HepG2 (cell line): ENCODE measurements at regions not wholly inside any gene's neighbourhood (a gene's known extent, or its start where the extent isn't known, plus 50 kb on each side); places are given as distances from the start of the nearest gene placed in this dataset.

ENCODE experiments used
- ATAC-seq: fragments of 200-7000 bp; cut with Tn5 transposase; 3 replicates; pipeline ENCODE4 v1.9.1; 2020; ENCODE audit warnings: mild to moderate bottlenecking, moderate library complexity
- BruUV-seq: library from RNA; stranded (reverse); fragments of 400-500 nt; replicated peaks from 2 replicates; lab custom pipeline; 2021; lab: Mats Ljungman, UMichigan
- CTCF ChIA-PET: fragments of 300-600 bp; formaldehyde crosslinking; extraction: SDS; loops from one replicate; lab custom pipeline; 2021; ENCODE audit warnings: low total read pairs, inconsistent platforms, low intra/inter-chr PET ratio; lab: Yijun Ruan, JAX
- POLR2A ChIA-PET: fragments of 350-600 bp; sonication (Branson Sonifier 250); formaldehyde crosslinking; loops from one replicate; lab custom pipeline; 2020; ENCODE audit warnings: antibody characterized with exemption, inconsistent platforms; lab: Yijun Ruan, JAX
- DNase-seq: peaks from one replicate; pipeline ENCODE4 v3.0.0-alpha.2; 2015; ENCODE audit warnings: low spot score
- FAIRE-seq: peaks from 3 replicates; lab custom pipeline; 2011; peaks lifted over from hg19 to GRCh38; lab: Jason Lieb, UNC
- H2AFZ ChIP-seq: one replicate; pipeline ENCODE4 v1.6.1; 2011; ENCODE audit warnings: low read length, inconsistent platforms
- H3K27ac ChIP-seq: fragments of 300-600 bp; 3 replicates; pipeline ENCODE4 v1.8.0; 2011; ENCODE audit warnings: mixed run types, mild to moderate bottlenecking, mixed read lengths, low read length, inconsistent platforms; ENCODE audit not compliant: insufficient read depth; ENCODE audit errors: extremely low read length
- H3K27me3 ChIP-seq, 2 experiments: fragments of 200-600 bp in 1 of 2; 2 replicates in 1 of 2; 3 replicates in 1 of 2; pipeline versions ENCODE4 v1.6.0 to v1.8.0; 2011; ENCODE audit warnings: low read length in 2 of 2, mild to moderate bottlenecking in 2 of 2, moderate library complexity in 2 of 2, inconsistent platforms in 1 of 2; ENCODE audit not compliant: insufficient read depth in 2 of 2, control insufficient read depth in 1 of 2
- H3K36me3 ChIP-seq, 2 experiments: fragments of 200-600 bp in 1 of 2; replicated peaks in 1 of 2; 2 replicates in 1 of 2; 3 replicates in 1 of 2; pipeline versions ENCODE4 v1.5.1 to v1.8.0; 2011; ENCODE audit warnings: low read length in 2 of 2, inconsistent platforms in 1 of 2; ENCODE audit not compliant: insufficient read depth in 2 of 2, control insufficient read depth in 1 of 2
- H3K4me1 ChIP-seq: 2 replicates; pipeline ENCODE4 v1.5.1; 2012; ENCODE audit warnings: low read length, inconsistent platforms; ENCODE audit not compliant: insufficient read depth
- H3K4me2 ChIP-seq: 2 replicates; pipeline ENCODE4 v1.6.0; 2011; ENCODE audit warnings: low read depth, low read length, inconsistent platforms
- H3K4me3 ChIP-seq, 3 experiments: fragments of 200-600 bp in 1 of 3; sonication (generic), shearing (Covaris generic) in 1 of 3; replicated peaks in 1 of 3; 2 replicates each; pipeline ENCODE4 v1.5.1; 2011 to 2016; ENCODE audit warnings: low read length in 3 of 3, inconsistent platforms in 2 of 3, low read depth in 2 of 3, mild to moderate bottlenecking in 2 of 3, control low read depth in 1 of 3, mixed read lengths in 1 of 3; ENCODE audit not compliant: insufficient read depth in 1 of 3
- H3K79me2 ChIP-seq: one replicate; pipeline ENCODE4 v1.6.1; 2011; ENCODE audit warnings: low read length, inconsistent platforms; ENCODE audit not compliant: insufficient read depth
- H3K9ac ChIP-seq: 2 replicates; pipeline ENCODE4 v1.6.0; 2011; ENCODE audit warnings: mild to moderate bottlenecking, low read depth, low read length, inconsistent platforms; ENCODE audit not compliant: insufficient read depth
- H3K9me3 ChIP-seq: 2 replicates; pipeline ENCODE4 v1.5.1; 2012; ENCODE audit warnings: mild to moderate bottlenecking, low read length
- H4K20me1 ChIP-seq: 2 replicates; pipeline ENCODE4 v1.6.0; 2011; ENCODE audit warnings: inconsistent platforms, mild to moderate bottlenecking, low read length, moderate library complexity; ENCODE audit not compliant: insufficient read depth
- HNRNPK ChIP-seq: fragments of 200-400 bp; formaldehyde crosslinking; IDR thresholded peaks from 2 replicates; pipeline ENCODE4 v1.6.1; 2018; ENCODE audit warnings: low read length, low read depth, moderate library complexity, mild to moderate bottlenecking; ENCODE audit not compliant: poor library complexity, severe bottlenecking
- KDM5B ChIP-seq: sonication (generic); formaldehyde crosslinking; IDR thresholded peaks from 2 replicates; pipeline ENCODE4 v1.4.0; 2020; ENCODE audit warnings: missing genetic modification reagents, mild to moderate bottlenecking, borderline replicate concordance
- PHF5A ChIP-seq: IDR thresholded peaks from one replicate; pipeline ENCODE4 v1.6.1; 2018; ENCODE audit warnings: low read depth, missing genetic modification reagents; ENCODE audit not compliant: unreplicated experiment
- SP2 ChIP-seq: sonication (generic); formaldehyde crosslinking; IDR thresholded peaks from 2 replicates; pipeline ENCODE4 v1.5.1; 2020; ENCODE audit warnings: mild to moderate bottlenecking, missing genetic modification reagents
- ZNF20 ChIP-seq: sonication (generic); formaldehyde crosslinking; IDR thresholded peaks from 2 replicates; pipeline ENCODE4 v1.4.0; 2020; ENCODE audit warnings: mild to moderate bottlenecking, moderate library complexity, missing genetic modification reagents
- ZNF446 ChIP-seq: sonication (generic); formaldehyde crosslinking; IDR thresholded peaks from 2 replicates; pipeline ENCODE4 v1.5.0; 2020; ENCODE audit warnings: mild to moderate bottlenecking, missing genetic modification reagents
- ZNF615 ChIP-seq: sonication (generic); formaldehyde crosslinking; IDR thresholded peaks from 2 replicates; pipeline ENCODE4 v1.5.0; 2020; ENCODE audit warnings: mild to moderate bottlenecking, missing genetic modification reagents, borderline replicate concordance
- WGBS: methylation state at CpG from one replicate; pipeline ENCODE4 v1.1.6; 2017; ENCODE audit warnings: low lambda C conversion rate; 5-methylcytosine and 5-hydroxymethylcytosine counted together
- in situ Hi-C: cut with HindIII; loops from 2 replicates; pipeline ENCODE4 v1.10.0; 2017; ENCODE audit warnings: low pct_unique_long_range_greater_than_20kb; ENCODE audit not compliant: extremely low pct_ligation_motif_present
- intact Hi-C: fragments of 100-400 bp; cut with micrococcal nuclease; formaldehyde crosslinking; loops from one replicate; pipeline ENCODE4 v1.10.0; 2022; ENCODE audit not compliant: unreplicated experiment

GRCh38 chr7:35499226-35499625, 195.7 kb downstream of the HERPUD2 start:
- WGBS, result 2% methylated on average over 5 of the region's 5 CpGs
- no TSS peak for BruUV-seq
- Histone ChIP-seq H3K9me3 (no peaks in the 10 kb centered on the region), H3K4me2 (no peak overlapping the region), H3K36me3 (no peaks in the 10 kb centered on the region), H3K4me1 (no peaks in the 10 kb centered on the region), H3K9ac (no peak overlapping the region), H3K4me3 (no peak overlapping the region), H2AFZ (no peak overlapping the region), H3K27ac (no peak overlapping the region), H3K79me2 (no peaks in the 10 kb centered on the region), H4K20me1 (no peaks in the 10 kb centered on the region), H3K27me3 (no peaks in the 10 kb centered on the region; a peak in 1 of 5 replicates)
- DNase-seq (no peak), ATAC-seq (no peak), FAIRE-seq (no peak)
- POLR2A ChIA-PET, result no interaction called here
- in situ Hi-C loops (no loop called here), intact Hi-C loops (no loop called here)
- no peak for TF ChIP-seq KDM5B
- no peak for TF ChIP-seq SP2 (CRISPR knock-in tag)
- CTCF ChIA-PET, result no interaction called here

- intact Hi-C loops (no loop called here), in situ Hi-C loops (no loop called here)
- ChIA-PET POLR2A (no interaction called here), CTCF (no interaction called here)
- no TSS peak for BruUV-seq
- 35% methylated on average over 6 of the region's 6 CpGs for WGBS
- Histone ChIP-seq H4K20me1 (no peaks in the 10 kb centered on the region), H3K9me3 (no peaks in the 10 kb centered on the region), H3K79me2 (no peaks in the 10 kb centered on the region), H3K36me3 (no peaks in the 10 kb centered on the region), H3K27ac (no peak overlapping the region), H3K4me2 (no peak overlapping the region), H3K9ac (no peak overlapping the region), H3K4me3 (no peak overlapping the region), H2AFZ (no peak overlapping the region), H3K27me3 (no peaks in the 10 kb centered on the region; a peak in 2 of 5 replicates), H3K4me1 (no peaks in the 10 kb centered on the region)
- DNase-seq (no peak), ATAC-seq (no peak), FAIRE-seq (no peak)
- no peak for TF ChIP-seq HNRNPK
- TF ChIP-seq ZNF20 (CRISPR knock-in tag), result no peak
- TF ChIP-seq PHF5A, result no peak
- TF ChIP-seq ZNF446 (CRISPR knock-in tag), result no peak
- no peak for TF ChIP-seq ZNF615 (CRISPR knock-in tag)
These were observed 196.5 kb downstream of the HERPUD2 start for GRCh38 chr7:35498416-35498815.
